GM23248 (cell line): ENCODE measurements at regions not wholly inside any gene's neighbourhood (a gene's known extent, or its start where the extent isn't known, plus 50 kb on each side); places are given as distances from the start of the nearest gene placed in this dataset.
A peak's percentile ranks its signal among the peaks of the same experiment; 100 is the strongest.

Experiments
- DNase-seq: peaks from one replicate; pipeline ENCODE4 v3.0.0-alpha.2; 2015
- H2AFZ ChIP-seq: fragments of 200-600 bp; sonication (generic); 2 replicates; pipeline ENCODE4 v1.6.1; 2016; ENCODE audit warnings: antibody characterized with exemption
- H3F3A ChIP-seq: fragments of 200-600 bp; sonication (generic); 2 replicates; pipeline ENCODE4 v1.6.1; 2016; ENCODE audit warnings: mild to moderate bottlenecking, antibody characterized with exemption, mixed run types; ENCODE audit not compliant: insufficient read depth
- H3K27ac ChIP-seq: fragments of 200-600 bp; sonication (generic); 2 replicates; pipeline ENCODE4 v1.5.1; 2016; ENCODE audit warnings: mild to moderate bottlenecking
- H3K27me3 ChIP-seq: fragments of 200-600 bp; sonication (generic); replicated peaks from 2 replicates; pipeline ENCODE4 v1.6.1; 2016; ENCODE audit warnings: mild to moderate bottlenecking; ENCODE audit not compliant: insufficient read depth
- H3K36me3 ChIP-seq: fragments of 200-600 bp; sonication (generic); 2 replicates; pipeline ENCODE4 v1.6.1; 2016; ENCODE audit warnings: low read depth, mild to moderate bottlenecking
- H3K4me1 ChIP-seq: fragments of 200-600 bp; sonication (generic); 2 replicates; pipeline ENCODE4 v1.6.1; 2016; ENCODE audit warnings: mild to moderate bottlenecking; ENCODE audit not compliant: insufficient read depth
- H3K4me2 ChIP-seq: fragments of 200-600 bp; sonication (generic); one replicate; pipeline ENCODE4 v1.6.1; 2016; ENCODE audit warnings: mild to moderate bottlenecking; ENCODE audit not compliant: unreplicated experiment
- H3K4me3 ChIP-seq: fragments of 200-600 bp; sonication (generic); 2 replicates; pipeline ENCODE4 v1.5.1; 2016; ENCODE audit warnings: mild to moderate bottlenecking
- H3K79me2 ChIP-seq: fragments of 200-600 bp; sonication (generic); 2 replicates; pipeline ENCODE4 v1.6.1; 2016; ENCODE audit warnings: mild to moderate bottlenecking; ENCODE audit not compliant: insufficient read depth
- H3K9ac ChIP-seq: fragments of 200-600 bp; sonication (generic); 2 replicates; pipeline ENCODE4 v1.6.1; 2016; ENCODE audit warnings: mild to moderate bottlenecking
- H3K9me2 ChIP-seq: fragments of 200-600 bp; sonication (generic); 2 replicates; pipeline ENCODE4 v1.6.1; 2016; ENCODE audit warnings: mixed run types, mild to moderate bottlenecking, moderate library complexity; ENCODE audit not compliant: insufficient read depth
- H3K9me3 ChIP-seq: fragments of 200-600 bp; sonication (generic); one replicate; pipeline ENCODE4 v1.6.1; 2017; ENCODE audit warnings: low read depth
- H4K20me1 ChIP-seq: fragments of 200-600 bp; sonication (generic); 2 replicates; pipeline ENCODE4 v1.6.0; 2016; ENCODE audit not compliant: insufficient read depth
- EZH2 ChIP-seq: fragments of 200-600 bp; sonication (generic); IDR thresholded peaks from 2 replicates; pipeline ENCODE4 v1.6.1; 2018; ENCODE audit warnings: antibody characterized with exemption, mild to moderate bottlenecking; ENCODE audit not compliant: insufficient read depth, poor library complexity, severe bottlenecking
- EZH2phosphoT487 ChIP-seq: fragments of 200-600 bp; sonication (generic); IDR thresholded peaks from 2 replicates; pipeline ENCODE4 v1.6.1; 2018; ENCODE audit warnings: antibody characterized with exemption, moderate library complexity, mild to moderate bottlenecking, low read depth; ENCODE audit not compliant: insufficient read depth
- WGBS, 2 experiments: methylation state at CpG; one replicate each; pipeline ENCODE4 v1.1.6; 2015 to 2017; ENCODE audit warnings: low lambda C conversion rate in 2 of 2, low coverage in 1 of 2; ENCODE audit errors: missing lambda C conversion rate in 2 of 2; 5-methylcytosine and 5-hydroxymethylcytosine counted together
- in situ Hi-C: fragments of 300-500 bp; cut with MboI; formaldehyde crosslinking; loops from 2 replicates; pipeline ENCODE4 v1.15.0; 2020

GRCh38 chr15:62773369-62774165 lies 269.0 kb upstream of the TPM1 start:
- Histone ChIP-seq H3K4me1 (peaks cover 40% of the 10 kb centered on the region), H3K79me2 (no peaks in the 10 kb centered on the region), H3F3A (peaks cover 44% of the 10 kb centered on the region), H3K36me3 (peaks cover under 1% of the 10 kb centered on the region; the same call in 1 of the 2 replicates), H3K27me3 (no peaks in the 10 kb centered on the region), H3K27ac (no peak overlapping the region), H2AFZ (no peak overlapping the region), H4K20me1 (no peaks in the 10 kb centered on the region), H3K9me2 (no peaks in the 10 kb centered on the region), H3K4me3 (no peak overlapping the region), H3K9me3 (no peaks in the 10 kb centered on the region), H3K4me2 (no peak overlapping the region), H3K9ac (no peak overlapping the region)
- in situ Hi-C loops = no loop called here
- 97% methylated on average over 12 of the region's 12 CpGs for WGBS, 2 experiments
- no peak for DNase-seq
- no peak for TF ChIP-seq EZH2phosphoT487
- no peak for TF ChIP-seq EZH2

DNA sequence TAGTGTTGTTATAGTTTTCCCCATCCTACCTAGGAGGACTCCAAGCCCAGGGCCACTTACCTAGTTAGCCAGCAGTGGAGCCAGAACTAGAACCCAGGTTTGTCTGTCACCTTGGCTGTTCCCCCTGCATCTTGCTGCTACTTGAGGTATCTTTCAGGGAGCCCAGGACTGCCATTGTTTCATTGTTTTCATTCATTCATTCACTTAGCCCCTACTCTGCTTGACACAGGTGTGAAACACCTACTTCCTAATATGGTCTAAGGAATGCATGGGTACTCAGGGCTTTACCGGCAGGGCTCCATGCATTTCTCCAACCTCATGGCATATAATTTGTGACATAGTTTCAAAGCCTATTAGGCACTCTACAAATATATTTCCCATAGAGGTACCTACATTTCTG lies 266.6 kb upstream of the TPM1 start:
- in situ Hi-C loops = loop anchor here (25.0 kb wide), 1 partner anchor 636 kb away; no protein-coding TSS in a partner anchor
- no peak overlapping the region for H3K4me3 ChIP-seq
- DNase-seq = no peak
- no peak overlapping the region for H3K27ac ChIP-seq
- no peaks in the 10 kb centered on the region for H4K20me1 ChIP-seq
- no peaks in the 10 kb centered on the region for H3K27me3 ChIP-seq
- H3K4me1 ChIP-seq = peaks cover 29% of the 10 kb centered on the region
- no peak overlapping the region for H3K4me2 ChIP-seq
- no peaks in the 10 kb centered on the region for H3K9me3 ChIP-seq
- peaks cover 35% of the 10 kb centered on the region for H3F3A ChIP-seq
- 97 to 100% methylated on average over 1 of the region's 1 CpG for WGBS, 2 experiments
- no peak overlapping the region for H3K9ac ChIP-seq
- TF ChIP-seq EZH2phosphoT487 (no peak), EZH2 (no peak)
- no peaks in the 10 kb centered on the region for H3K79me2 ChIP-seq
- H3K36me3 ChIP-seq = no peaks in the 10 kb centered on the region
- no peaks in the 10 kb centered on the region for H3K9me2 ChIP-seq
- no peak overlapping the region for H2AFZ ChIP-seq

GRCh38 chr15:62777671-62778070 lies 264.9 kb upstream of the TPM1 start:
- H3K9me3 ChIP-seq = no peaks in the 10 kb centered on the region
- H4K20me1 ChIP-seq = no peaks in the 10 kb centered on the region
- no peaks in the 10 kb centered on the region for H3K79me2 ChIP-seq
- no peaks in the 10 kb centered on the region for H3K9me2 ChIP-seq
- peak; percentile 64 for DNase-seq
- 0 out of 2 replicates have a peak overlapping the region, but pooled peaks have one; percentile 19 for H3K27ac ChIP-seq
- WGBS, 2 experiments = 7% methylated on average over 2 of the region's 2 CpGs
- H2AFZ ChIP-seq = no peak overlapping the region
- H3K27me3 ChIP-seq = no peaks in the 10 kb centered on the region
- H3K36me3 ChIP-seq = no peaks in the 10 kb centered on the region
- TF ChIP-seq EZH2 (no peak), EZH2phosphoT487 (0 out of 2 replicates have a peak, but pooled peaks have one; percentile 58)
- H3K4me2 ChIP-seq = peak overlapping the region; percentile 12
- in situ Hi-C loops = loop anchor here (25.0 kb wide), 1 partner anchor 635 kb away; no protein-coding TSS in a partner anchor
- H3K4me3 ChIP-seq = no peak overlapping the region
- peaks cover 29% of the 10 kb centered on the region for H3F3A ChIP-seq
- H3K4me1 ChIP-seq = peaks cover 29% of the 10 kb centered on the region
- H3K9ac ChIP-seq = no peak overlapping the region

DNA sequence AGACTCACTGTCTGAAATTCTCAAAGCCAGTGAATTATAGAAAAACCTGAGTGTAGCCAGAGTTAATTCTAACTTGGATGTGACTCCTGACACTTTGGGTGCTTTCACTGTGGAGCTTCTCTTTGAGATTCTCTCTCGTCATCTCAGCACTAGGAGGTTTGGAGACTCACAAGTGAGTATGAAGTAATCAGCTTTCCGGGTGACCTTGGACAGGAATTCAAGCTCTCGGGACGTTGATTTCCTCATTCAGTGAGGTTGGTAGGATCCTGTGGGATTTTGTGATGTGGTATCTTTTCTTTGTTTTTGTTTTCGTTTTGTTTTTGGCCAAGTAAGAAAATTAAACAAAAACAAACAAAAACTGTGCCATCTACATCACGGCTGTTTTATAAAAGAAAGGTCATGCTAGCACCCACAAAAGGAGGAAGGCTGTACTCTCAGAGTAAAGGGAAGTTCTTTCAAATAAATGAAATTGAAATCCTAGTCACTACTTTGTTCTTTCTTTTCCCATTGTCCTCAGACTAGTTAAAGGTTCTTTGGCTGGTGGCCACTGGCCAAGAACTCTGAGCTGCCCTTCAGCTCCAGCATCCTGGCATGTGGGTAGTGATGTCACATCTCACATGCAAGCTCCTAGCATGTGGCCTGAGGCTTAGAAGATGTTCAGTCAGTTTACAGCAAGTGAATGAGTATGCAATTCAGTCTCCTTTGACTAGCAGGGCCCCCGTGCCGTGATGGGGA lies 263.3 kb upstream of the TPM1 start:
- no peak for TF ChIP-seq EZH2
- no peak for TF ChIP-seq EZH2phosphoT487
- Histone ChIP-seq H3K4me2 (peak overlapping the region; percentile 6), H3K9me3 (no peaks in the 10 kb centered on the region), H3K27ac (peak overlapping the region; percentile 37), H3K27me3 (no peaks in the 10 kb centered on the region), H3F3A (peaks cover 35% of the 10 kb centered on the region), H3K9ac (no peak overlapping the region), H4K20me1 (no peaks in the 10 kb centered on the region), H3K36me3 (no peaks in the 10 kb centered on the region), H3K4me1 (peaks cover 41% of the 10 kb centered on the region), H3K79me2 (no peaks in the 10 kb centered on the region), H3K4me3 (no peak overlapping the region), H2AFZ (no peak overlapping the region), H3K9me2 (no peaks in the 10 kb centered on the region)
- in situ Hi-C loops = loop anchor here (25.0 kb wide), 1 partner anchor 633 kb away; no protein-coding TSS in a partner anchor
- 72 to 74% methylated on average over 8 of the region's 8 CpGs for WGBS, 2 experiments
- DNase-seq = peak; percentile 72
